ENCODE measurements at regions not wholly inside any gene's neighbourhood (a gene's known extent, or its start where the extent isn't known, plus 50 kb on each side); places are given as distances from the start of the nearest gene placed in this dataset.

GRCh38 chr14:22249770-22250169, 339.3 kb downstream of the DAD1 start:
- TF ChIP-seq YY1 (IDR thresholded peaks at IDR 0.05; ENCODE audit: insufficient read depth, insufficient read length) (no peak), SUZ12 (IDR thresholded peaks at IDR 0.05; ENCODE audit: extremely low read depth, insufficient read depth, insufficient read length) (no peak), ZNF274 (IDR thresholded peaks at IDR 0.05; ENCODE audit: low read depth, low read length) (no peak)

All from NT2/D1 (cell line).